BE2C (cell line): ENCODE measurements at regions not wholly inside any gene's neighbourhood (a gene's known extent, or its start where the extent isn't known, plus 50 kb on each side); places are given as distances from the start of the nearest gene placed in this dataset.

ENCODE experiments used
- DNase-seq: peaks from one replicate; pipeline ENCODE4 v3.0.0-alpha.2; 2020
- H3K27me3 ChIP-seq: fragments of 250-450 bp; sonication (Bioruptor Pico); 2 replicates; pipeline ENCODE4 v1.5.1; 2020; ENCODE audit warnings: mild to moderate bottlenecking
- H3K36me3 ChIP-seq: fragments of 250-450 bp; sonication (Bioruptor Pico); 2 replicates; pipeline ENCODE4 v1.5.1; 2020; ENCODE audit warnings: mild to moderate bottlenecking
- H3K4me1 ChIP-seq: fragments of 250-450 bp; sonication (Bioruptor Pico); 2 replicates; pipeline ENCODE4 v1.5.1; 2020
- H3K4me3 ChIP-seq: 2 replicates; pipeline ENCODE4 v1.5.1; 2011; ENCODE audit warnings: low read depth, low read length
- H3K9me3 ChIP-seq: fragments of 250-450 bp; sonication (Bioruptor Pico); 2 replicates; pipeline ENCODE4 v1.5.1; 2020
- TF ChIP-seq, protein P1 (sequence below): IDR thresholded peaks from 2 replicates; pipeline ENCODE4 v1.5.1; 2012; ENCODE audit warnings: mild to moderate bottlenecking, low read depth, low read length

DNA sequence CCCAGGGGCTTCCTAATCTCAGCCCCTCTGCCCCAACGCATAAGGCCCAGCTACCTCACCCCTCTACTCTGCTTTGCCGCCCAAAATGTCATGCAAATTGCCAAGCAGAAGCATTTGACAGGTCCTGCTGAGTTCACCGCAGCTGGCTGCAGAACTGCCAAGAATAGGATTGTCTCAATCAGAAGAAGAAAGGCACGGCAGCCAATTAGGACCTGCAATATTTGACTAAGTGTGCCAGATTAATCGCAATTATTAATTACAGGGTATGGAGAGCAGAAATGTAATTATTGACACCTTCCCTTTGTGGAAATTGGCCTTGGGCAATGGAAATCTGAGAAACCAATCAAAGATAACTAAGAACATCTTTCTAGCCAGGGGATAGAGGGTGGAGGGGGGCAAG lies 318.6 kb downstream of the LRFN2 start:
- no peak overlapping the region for H3K4me3 ChIP-seq
- no peaks in the 10 kb centered on the region for H3K9me3 ChIP-seq
- DNase-seq, result no peak
- TF ChIP-seq, protein P1, sequence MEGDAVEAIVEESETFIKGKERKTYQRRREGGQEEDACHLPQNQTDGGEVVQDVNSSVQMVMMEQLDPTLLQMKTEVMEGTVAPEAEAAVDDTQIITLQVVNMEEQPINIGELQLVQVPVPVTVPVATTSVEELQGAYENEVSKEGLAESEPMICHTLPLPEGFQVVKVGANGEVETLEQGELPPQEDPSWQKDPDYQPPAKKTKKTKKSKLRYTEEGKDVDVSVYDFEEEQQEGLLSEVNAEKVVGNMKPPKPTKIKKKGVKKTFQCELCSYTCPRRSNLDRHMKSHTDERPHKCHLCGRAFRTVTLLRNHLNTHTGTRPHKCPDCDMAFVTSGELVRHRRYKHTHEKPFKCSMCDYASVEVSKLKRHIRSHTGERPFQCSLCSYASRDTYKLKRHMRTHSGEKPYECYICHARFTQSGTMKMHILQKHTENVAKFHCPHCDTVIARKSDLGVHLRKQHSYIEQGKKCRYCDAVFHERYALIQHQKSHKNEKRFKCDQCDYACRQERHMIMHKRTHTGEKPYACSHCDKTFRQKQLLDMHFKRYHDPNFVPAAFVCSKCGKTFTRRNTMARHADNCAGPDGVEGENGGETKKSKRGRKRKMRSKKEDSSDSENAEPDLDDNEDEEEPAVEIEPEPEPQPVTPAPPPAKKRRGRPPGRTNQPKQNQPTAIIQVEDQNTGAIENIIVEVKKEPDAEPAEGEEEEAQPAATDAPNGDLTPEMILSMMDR, result no peak
- no peaks in the 10 kb centered on the region; the same call in none of the 2 replicates for H3K4me1 ChIP-seq
- no peaks in the 10 kb centered on the region for H3K27me3 ChIP-seq
- H3K36me3 ChIP-seq, result no peaks in the 10 kb centered on the region

DNA sequence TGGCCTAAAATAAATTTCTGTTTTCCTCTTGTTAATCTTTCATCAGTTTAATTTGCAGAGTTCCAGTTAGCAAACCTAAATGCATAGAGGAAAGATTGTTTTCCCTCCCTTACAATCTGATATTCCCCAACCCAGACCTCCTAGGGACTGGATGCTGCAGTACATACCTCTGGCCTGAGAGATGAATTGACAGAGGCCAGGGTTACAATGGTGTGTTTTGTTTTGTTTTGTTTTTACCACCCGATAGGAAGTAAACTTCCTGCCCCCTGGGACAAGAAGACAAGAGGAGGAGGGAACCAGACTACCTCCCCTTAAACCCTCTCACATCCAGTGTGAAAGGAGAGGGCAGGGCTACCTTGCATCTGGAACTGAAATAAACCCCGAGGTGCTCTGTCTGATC lies 319.0 kb downstream of the LRFN2 start:
- no peak for DNase-seq
- Histone ChIP-seq H3K9me3 (no peaks in the 10 kb centered on the region), H3K4me3 (no peak overlapping the region), H3K36me3 (no peaks in the 10 kb centered on the region), H3K27me3 (no peaks in the 10 kb centered on the region), H3K4me1 (no peaks in the 10 kb centered on the region; the same call in none of the 2 replicates)
- TF ChIP-seq, protein P1, result no peak

DNA sequence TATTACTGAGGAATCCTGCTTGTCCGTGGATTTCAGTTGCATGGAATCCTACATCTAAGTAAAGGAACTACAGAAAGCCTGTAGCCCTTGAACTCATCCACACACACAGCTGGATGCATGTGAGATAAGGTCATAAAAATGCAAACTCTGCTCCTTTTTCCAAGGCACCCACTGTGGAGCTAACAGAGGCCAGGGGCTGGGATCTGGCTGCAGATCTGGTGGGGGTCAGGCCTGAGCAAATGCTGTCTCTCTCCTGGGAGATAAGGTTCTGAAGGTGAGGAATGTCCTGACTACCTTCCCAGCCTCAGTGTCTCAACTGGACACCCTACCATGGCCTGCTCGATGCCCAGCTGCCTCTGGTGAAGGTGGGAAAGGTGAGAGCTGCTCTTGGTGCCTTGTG lies 321.5 kb downstream of the LRFN2 start:
- no peaks in the 10 kb centered on the region; the same call in none of the 2 replicates for H3K4me1 ChIP-seq
- TF ChIP-seq, protein P1, result no peak
- no peak overlapping the region for H3K4me3 ChIP-seq
- DNase-seq, result no peak
- H3K27me3 ChIP-seq, result no peaks in the 10 kb centered on the region
- no peaks in the 10 kb centered on the region for H3K36me3 ChIP-seq
- H3K9me3 ChIP-seq, result no peaks in the 10 kb centered on the region

DNA sequence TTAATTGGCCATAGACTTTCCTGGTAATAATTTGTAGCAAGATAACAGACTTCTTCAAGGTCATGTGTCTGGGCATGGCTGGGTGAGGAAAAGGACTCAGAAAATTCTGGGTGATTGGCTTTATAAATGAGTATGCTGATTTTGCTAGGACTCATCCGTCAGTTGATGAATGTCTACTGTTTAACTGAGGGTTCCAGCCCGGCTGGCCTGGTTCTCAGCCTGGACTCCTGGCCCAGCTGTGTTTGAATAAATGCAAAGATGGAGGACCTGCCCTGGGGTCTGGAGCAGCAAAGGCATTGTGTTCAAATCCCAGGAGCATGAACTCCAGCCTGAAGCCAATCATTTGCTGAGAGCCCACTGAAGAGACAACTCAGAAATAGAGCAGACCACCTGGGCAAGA lies 323.2 kb downstream of the LRFN2 start:
- Histone ChIP-seq H3K27me3 (no peaks in the 10 kb centered on the region), H3K36me3 (no peaks in the 10 kb centered on the region), H3K4me1 (no peaks in the 10 kb centered on the region; the same call in none of the 2 replicates), H3K4me3 (no peak overlapping the region), H3K9me3 (no peaks in the 10 kb centered on the region)
- TF ChIP-seq, protein P1, result no peak
- DNase-seq, result no peak

DNA sequence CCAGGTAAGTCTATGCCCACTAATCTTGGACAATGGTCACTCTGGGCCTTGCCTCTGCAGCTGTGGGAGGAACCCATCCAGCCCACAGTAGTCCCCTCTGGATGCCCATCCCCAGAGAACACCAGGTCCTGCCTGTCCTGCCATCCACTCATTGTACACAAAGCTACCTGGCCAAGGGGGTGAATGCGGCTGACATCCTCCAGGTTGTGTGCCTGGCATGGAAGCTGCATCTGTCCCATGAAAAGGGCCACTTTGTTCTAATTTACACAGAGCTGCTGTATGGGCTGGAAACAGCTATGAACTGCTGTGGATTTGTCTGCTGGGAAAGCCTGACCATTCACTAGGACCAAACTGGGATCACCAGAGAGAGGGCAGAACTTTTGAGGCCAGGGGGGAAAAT lies 324.8 kb downstream of the LRFN2 start:
- H3K27me3 ChIP-seq, result no peaks in the 10 kb centered on the region
- TF ChIP-seq, protein P1, result no peak
- H3K4me1 ChIP-seq, result no peaks in the 10 kb centered on the region
- no peak overlapping the region for H3K4me3 ChIP-seq
- no peak for DNase-seq
- H3K36me3 ChIP-seq, result no peaks in the 10 kb centered on the region
- no peaks in the 10 kb centered on the region for H3K9me3 ChIP-seq

DNA sequence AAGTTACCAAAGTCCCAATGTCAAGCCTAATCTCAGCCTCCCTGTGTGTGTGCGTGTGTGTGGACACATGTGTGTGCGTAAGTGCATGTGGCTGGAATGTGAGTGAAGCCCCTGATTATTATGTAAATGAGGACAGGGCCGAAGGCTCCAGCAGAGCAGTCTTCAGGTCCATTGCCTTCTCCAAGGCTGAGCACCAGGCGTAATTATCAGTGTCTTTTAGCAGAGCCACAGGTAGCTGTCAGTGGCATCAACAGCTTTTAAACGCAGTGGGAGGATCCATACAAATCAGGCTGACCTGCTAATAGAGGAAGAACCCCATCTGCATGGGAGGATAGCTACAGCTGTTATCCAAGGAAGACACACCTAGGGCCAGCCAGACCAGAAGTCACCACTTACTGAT lies 324.3 kb upstream of the MOCS1 start:
- TF ChIP-seq, protein P1, result no peak
- H3K9me3 ChIP-seq, result no peaks in the 10 kb centered on the region
- H3K4me3 ChIP-seq, result no peak overlapping the region
- no peak for DNase-seq
- H3K27me3 ChIP-seq, result no peaks in the 10 kb centered on the region
- H3K4me1 ChIP-seq, result no peaks in the 10 kb centered on the region
- H3K36me3 ChIP-seq, result no peaks in the 10 kb centered on the region
